RWPE2 (cell line): ENCODE measurements at regions not wholly inside any gene's neighbourhood (a gene's known extent, or its start where the extent isn't known, plus 50 kb on each side); places are given as distances from the start of the nearest gene placed in this dataset.
"Not testable (repeated sequence)": the region's sequence is repeated elsewhere in the genome, so short reads cannot be mapped to it uniquely, and the experiment has no call there.

ENCODE experiments used
- ATAC-seq: fragments of 200-7000 bp; cut with Tn5 transposase; 3 replicates; pipeline ENCODE4 v1.9.1; 2021; ENCODE audit warnings: low read depth
- DNase-seq: peaks from one replicate; pipeline ENCODE4 v3.0.0-alpha.2; 2020; ENCODE audit warnings: low spot score
- H3K27ac ChIP-seq: fragments of 450-650 bp; 2 replicates; pipeline ENCODE4 v1.5.1; 2017; ENCODE audit warnings: mild to moderate bottlenecking; ENCODE audit not compliant: poor library complexity, severe bottlenecking
- H3K27me3 ChIP-seq: fragments of 250-450 bp; sonication (Bioruptor Pico); 2 replicates; pipeline ENCODE4 v1.5.1; 2021; ENCODE audit warnings: mild to moderate bottlenecking, moderate library complexity; ENCODE audit not compliant: insufficient read depth, poor library complexity, severe bottlenecking
- H3K36me3 ChIP-seq: fragments of 250-450 bp; sonication (Bioruptor Pico); 2 replicates; pipeline ENCODE4 v1.5.1; 2020; ENCODE audit warnings: low read depth, mild to moderate bottlenecking, moderate library complexity
- H3K4me1 ChIP-seq: fragments of 250-450 bp; sonication (Bioruptor Pico); 2 replicates; pipeline ENCODE4 v1.5.1; 2021; ENCODE audit warnings: mild to moderate bottlenecking, moderate library complexity; ENCODE audit not compliant: insufficient read depth, poor library complexity, severe bottlenecking
- H3K4me3 ChIP-seq: fragments of 250-450 bp; sonication (Bioruptor Pico); 2 replicates; pipeline ENCODE4 v1.5.1; 2021; ENCODE audit warnings: mild to moderate bottlenecking, moderate library complexity; ENCODE audit not compliant: severe bottlenecking
- H3K9me3 ChIP-seq: fragments of 250-450 bp; sonication (Bioruptor Pico); 2 replicates; pipeline ENCODE4 v1.5.1; 2021; ENCODE audit warnings: mild to moderate bottlenecking, moderate library complexity; ENCODE audit not compliant: severe bottlenecking
- CTCF ChIP-seq: fragments of 450-650 bp; IDR thresholded peaks from one replicate; pipeline ENCODE4 v1.5.1; 2017; ENCODE audit warnings: mild to moderate bottlenecking, moderate library complexity; ENCODE audit not compliant: poor library complexity, severe bottlenecking

- DNase-seq (no peak), ATAC-seq (no peak)
- Histone ChIP-seq H3K9me3 (peaks cover 1% of the 10 kb centered on the region), H3K27me3 (no peaks in the 10 kb centered on the region), H3K4me3 (no peak overlapping the region), H3K4me1 (no peaks in the 10 kb centered on the region), H3K36me3 (no peaks in the 10 kb centered on the region), H3K27ac (no peak overlapping the region)
- no peak for TF ChIP-seq CTCF
Observed at GRCh38 chr12:33614630-33615029, 175.0 kb upstream of the SYT10 start.

GRCh38 chr12:33617218-33617617 is 177.6 kb upstream of the SYT10 start:
- no peak for TF ChIP-seq CTCF
- Histone ChIP-seq H3K27ac (no peak overlapping the region), H3K36me3 (no peaks in the 10 kb centered on the region), H3K9me3 (peaks cover 1% of the 10 kb centered on the region), H3K4me1 (no peaks in the 10 kb centered on the region), H3K27me3 (no peaks in the 10 kb centered on the region), H3K4me3 (no peak overlapping the region)
- no peak for ATAC-seq
- DNase-seq, result no peak

GRCh38 chr12:33628087-33628486 is 188.5 kb upstream of the SYT10 start:
- Histone ChIP-seq H3K27me3 (no peaks in the 10 kb centered on the region), H3K9me3 (no peaks in the 10 kb centered on the region), H3K4me1 (no peaks in the 10 kb centered on the region), H3K4me3 (no peak overlapping the region), H3K36me3 (no peaks in the 10 kb centered on the region), H3K27ac (no peak overlapping the region)
- peak; percentile 16 for TF ChIP-seq CTCF
- ATAC-seq (no peak), DNase-seq (no peak)

GRCh38 chr12:33634544-33634943 is 194.9 kb upstream of the SYT10 start:
- no peaks in the 10 kb centered on the region for H3K36me3 ChIP-seq
- H3K4me1 ChIP-seq, result no peaks in the 10 kb centered on the region
- no peaks in the 10 kb centered on the region for H3K9me3 ChIP-seq
- ATAC-seq (no peak), DNase-seq (no peak)
- TF ChIP-seq CTCF, result no peak
- no peak overlapping the region for H3K4me3 ChIP-seq
- no peak overlapping the region for H3K27ac ChIP-seq
- no peaks in the 10 kb centered on the region for H3K27me3 ChIP-seq

GRCh38 chr12:33636930-33637329 is 197.3 kb upstream of the SYT10 start:
- not testable (repeated sequence) for H3K4me1 ChIP-seq, H3K27me3 ChIP-seq, H3K27ac ChIP-seq, ATAC-seq, DNase-seq, H3K9me3 ChIP-seq, H3K36me3 ChIP-seq, H3K4me3 ChIP-seq
